WERI-Rb-1 (cell line): ENCODE measurements at regions not wholly inside any gene's neighbourhood (a gene's known extent, or its start where the extent isn't known, plus 50 kb on each side); places are given as distances from the start of the nearest gene placed in this dataset.

Experiments
- DNase-seq: peaks from one replicate; pipeline ENCODE4 v3.0.0-alpha.2; 2020
- H3K27ac ChIP-seq: fragments of 250-450 bp; sonication (Bioruptor Pico); 2 replicates; pipeline ENCODE4 v1.5.1; 2020; ENCODE audit warnings: mild to moderate bottlenecking, moderate library complexity
- H3K27me3 ChIP-seq: fragments of 250-450 bp; sonication (Bioruptor Pico); 2 replicates; pipeline ENCODE4 v1.5.1; 2021; ENCODE audit warnings: mild to moderate bottlenecking, low read depth, moderate library complexity; ENCODE audit not compliant: insufficient read depth, severe bottlenecking
- H3K36me3 ChIP-seq: fragments of 250-450 bp; sonication (Bioruptor Pico); 2 replicates; pipeline ENCODE4 v1.5.1; 2020; ENCODE audit warnings: mild to moderate bottlenecking, moderate library complexity
- H3K4me3 ChIP-seq: 2 replicates; pipeline ENCODE4 v1.5.1; 2011; ENCODE audit warnings: low read depth, mild to moderate bottlenecking, control low read depth, low read length
- H3K9me3 ChIP-seq: fragments of 250-450 bp; sonication (Bioruptor Pico); 2 replicates; pipeline ENCODE4 v1.5.1; 2021; ENCODE audit warnings: mild to moderate bottlenecking, moderate library complexity; ENCODE audit not compliant: severe bottlenecking
- TF ChIP-seq, protein P1 (sequence below): IDR thresholded peaks from 2 replicates; pipeline ENCODE4 v1.5.1; 2011; ENCODE audit warnings: low read depth, mild to moderate bottlenecking, control low read depth, inconsistent platforms, low read length

DNA sequence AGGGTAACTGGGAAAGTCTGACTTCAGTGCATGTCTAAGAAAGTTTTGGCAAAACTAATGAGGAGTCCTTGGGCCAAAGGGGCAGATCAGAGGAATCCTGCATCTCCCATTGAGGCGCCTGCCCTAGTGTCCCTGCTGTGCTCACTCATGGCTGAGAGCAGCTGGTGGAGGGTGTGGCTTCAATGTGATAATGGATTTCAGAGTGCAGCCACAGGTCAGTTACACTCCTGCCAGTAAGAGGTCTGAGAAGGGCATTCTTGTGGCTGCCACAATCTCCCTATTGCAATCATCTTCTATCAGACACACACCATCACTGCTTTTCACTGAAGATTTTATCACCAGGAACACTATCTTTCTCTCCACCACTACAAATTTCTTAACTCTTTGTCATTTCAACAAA lies 457.1 kb downstream of the MID1IP1 start:
- Histone ChIP-seq H3K27ac (peak overlapping the region; percentile 67), H3K27me3 (no peaks in the 10 kb centered on the region), H3K9me3 (no peaks in the 10 kb centered on the region), H3K4me3 (no peak overlapping the region), H3K36me3 (no peaks in the 10 kb centered on the region)
- TF ChIP-seq, protein P1, sequence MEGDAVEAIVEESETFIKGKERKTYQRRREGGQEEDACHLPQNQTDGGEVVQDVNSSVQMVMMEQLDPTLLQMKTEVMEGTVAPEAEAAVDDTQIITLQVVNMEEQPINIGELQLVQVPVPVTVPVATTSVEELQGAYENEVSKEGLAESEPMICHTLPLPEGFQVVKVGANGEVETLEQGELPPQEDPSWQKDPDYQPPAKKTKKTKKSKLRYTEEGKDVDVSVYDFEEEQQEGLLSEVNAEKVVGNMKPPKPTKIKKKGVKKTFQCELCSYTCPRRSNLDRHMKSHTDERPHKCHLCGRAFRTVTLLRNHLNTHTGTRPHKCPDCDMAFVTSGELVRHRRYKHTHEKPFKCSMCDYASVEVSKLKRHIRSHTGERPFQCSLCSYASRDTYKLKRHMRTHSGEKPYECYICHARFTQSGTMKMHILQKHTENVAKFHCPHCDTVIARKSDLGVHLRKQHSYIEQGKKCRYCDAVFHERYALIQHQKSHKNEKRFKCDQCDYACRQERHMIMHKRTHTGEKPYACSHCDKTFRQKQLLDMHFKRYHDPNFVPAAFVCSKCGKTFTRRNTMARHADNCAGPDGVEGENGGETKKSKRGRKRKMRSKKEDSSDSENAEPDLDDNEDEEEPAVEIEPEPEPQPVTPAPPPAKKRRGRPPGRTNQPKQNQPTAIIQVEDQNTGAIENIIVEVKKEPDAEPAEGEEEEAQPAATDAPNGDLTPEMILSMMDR, result no peak
- peak; percentile 81 for DNase-seq

DNA sequence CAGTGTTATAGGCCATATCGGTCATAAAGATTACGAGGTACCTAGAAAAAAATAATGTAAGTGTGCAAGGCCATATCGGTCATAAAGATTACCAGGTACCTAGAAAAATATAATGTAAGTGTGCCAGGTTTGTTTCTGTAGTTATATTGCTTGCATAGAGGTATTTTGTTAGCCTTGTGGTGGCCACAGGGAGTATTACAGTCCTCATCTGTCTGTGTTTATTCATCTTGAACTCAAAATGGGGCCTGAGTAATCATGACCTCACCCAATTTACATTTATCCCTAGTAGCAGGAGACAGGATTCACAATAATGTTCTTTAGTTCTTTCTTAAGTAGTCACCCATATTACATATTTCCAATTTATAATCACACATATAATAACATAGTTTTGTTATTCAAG lies 459.7 kb downstream of the MID1IP1 start:
- TF ChIP-seq, protein P1, result no peak
- no peak overlapping the region for H3K4me3 ChIP-seq
- H3K36me3 ChIP-seq, result no peaks in the 10 kb centered on the region
- no peaks in the 10 kb centered on the region for H3K27me3 ChIP-seq
- H3K9me3 ChIP-seq, result peaks cover 4% of the 10 kb centered on the region
- H3K27ac ChIP-seq, result no peak overlapping the region
- no peak for DNase-seq

DNA sequence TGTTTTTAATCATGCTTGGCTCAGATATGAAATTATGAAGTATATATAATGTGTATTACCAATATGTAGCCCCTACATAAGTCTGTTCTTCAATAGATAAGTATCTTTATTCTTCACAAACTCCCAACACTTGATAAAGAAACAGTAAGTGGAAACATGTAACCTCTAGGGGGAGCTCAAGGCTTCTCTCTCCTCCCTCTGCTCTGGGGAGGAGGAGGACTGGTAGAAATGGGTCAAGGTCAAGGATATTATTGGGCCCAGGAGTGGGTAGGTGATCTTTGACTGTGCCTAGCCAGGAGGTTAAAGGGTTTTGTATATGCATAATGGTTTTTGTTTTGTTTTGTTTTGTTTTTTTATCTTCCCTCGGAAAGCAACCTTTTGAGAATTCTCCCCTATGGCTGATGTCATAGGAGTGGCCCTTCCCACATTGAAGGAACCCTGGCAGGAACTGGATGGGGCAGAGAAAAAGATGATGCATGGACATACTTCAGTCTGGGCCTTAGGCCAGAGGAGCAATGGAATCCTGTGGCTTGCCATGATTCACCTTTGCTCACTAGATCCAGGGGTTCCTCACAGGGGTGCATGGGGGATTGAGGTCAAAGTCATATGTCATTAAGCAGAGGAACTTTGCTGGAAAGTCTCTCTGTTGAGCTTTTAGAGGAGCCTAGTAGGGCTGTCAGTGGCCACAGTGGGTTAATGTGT lies 460.3 kb downstream of the MID1IP1 start:
- no peaks in the 10 kb centered on the region for H3K36me3 ChIP-seq
- H3K27me3 ChIP-seq, result no peaks in the 10 kb centered on the region
- H3K9me3 ChIP-seq, result peaks cover 4% of the 10 kb centered on the region
- H3K4me3 ChIP-seq, result no peak overlapping the region
- no peak overlapping the region for H3K27ac ChIP-seq
- TF ChIP-seq, protein P1, result peak; percentile 67
- peak; percentile 47 for DNase-seq

DNA sequence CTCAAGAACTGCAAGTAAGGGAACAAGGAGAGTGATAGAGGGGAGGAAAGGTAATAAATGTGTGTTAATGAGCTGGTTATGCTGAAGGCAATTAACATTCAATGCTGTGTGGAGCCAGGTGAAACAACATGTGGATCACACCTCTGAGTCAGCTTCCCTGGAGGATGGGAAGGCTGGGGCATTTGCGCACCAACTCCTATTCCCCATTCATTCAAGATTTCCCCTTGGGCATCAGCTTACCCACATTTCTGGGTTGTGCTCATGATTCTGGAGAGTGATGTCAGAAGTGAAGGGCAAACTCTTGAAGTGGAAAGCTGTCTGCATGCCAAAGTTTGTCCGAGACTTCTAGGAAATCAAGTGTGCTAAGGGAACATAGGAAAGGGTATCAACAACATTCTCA lies 461.4 kb downstream of the MID1IP1 start:
- Histone ChIP-seq H3K36me3 (no peaks in the 10 kb centered on the region), H3K4me3 (no peak overlapping the region), H3K27ac (no peak overlapping the region), H3K27me3 (no peaks in the 10 kb centered on the region), H3K9me3 (peaks cover 4% of the 10 kb centered on the region)
- DNase-seq, result no peak
- TF ChIP-seq, protein P1, result no peak

DNA sequence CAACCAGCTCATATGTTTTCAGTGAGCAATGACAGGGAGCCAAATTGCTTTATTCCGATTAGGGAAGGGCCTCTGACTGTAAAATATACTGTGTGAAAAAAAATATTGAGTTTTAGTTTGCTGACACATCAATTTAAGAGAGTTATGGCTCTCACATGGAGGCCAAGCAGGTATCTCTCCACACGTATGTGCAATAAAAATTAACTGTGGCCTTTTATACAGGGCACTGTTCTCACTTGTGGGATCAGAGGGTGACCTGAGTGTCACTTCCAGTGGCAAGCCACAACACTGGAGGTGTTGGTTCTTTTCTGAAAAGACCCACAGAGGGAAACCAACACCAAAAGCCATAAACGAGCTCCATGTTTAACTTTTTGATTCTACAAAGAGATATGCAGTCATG lies 462.8 kb downstream of the MID1IP1 start:
- no peaks in the 10 kb centered on the region for H3K36me3 ChIP-seq
- no peak for DNase-seq
- H3K27ac ChIP-seq, result no peak overlapping the region
- no peak overlapping the region for H3K4me3 ChIP-seq
- H3K9me3 ChIP-seq, result peaks cover 4% of the 10 kb centered on the region
- TF ChIP-seq, protein P1, result no peak
- H3K27me3 ChIP-seq, result no peaks in the 10 kb centered on the region

DNA sequence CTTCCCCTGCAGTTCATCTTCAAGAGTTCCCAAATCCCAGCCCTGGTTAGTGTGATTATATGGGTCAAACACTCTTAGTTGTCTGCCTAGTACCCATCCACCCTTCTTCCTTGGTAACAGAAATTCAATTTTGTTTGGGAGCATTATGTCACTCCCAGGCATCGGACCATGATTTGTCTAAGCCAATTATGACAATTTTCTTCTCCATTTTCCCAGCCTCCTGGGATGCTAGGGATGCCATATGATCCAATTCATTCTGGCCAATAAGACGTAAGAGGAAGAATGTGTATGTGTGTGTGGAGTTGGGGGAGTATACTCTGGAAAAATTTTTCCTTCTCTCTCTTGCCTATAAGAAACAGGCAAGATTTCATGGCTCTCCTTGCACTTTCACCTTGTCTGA lies 465.9 kb downstream of the MID1IP1 start:
- DNase-seq, result no peak

More for the DNA sequence above, 465.9 kb downstream of the MID1IP1 start:
- TF ChIP-seq, protein P1, result no peak
- H3K36me3 ChIP-seq, result no peaks in the 10 kb centered on the region
- H3K9me3 ChIP-seq, result peaks cover 4% of the 10 kb centered on the region
- no peaks in the 10 kb centered on the region for H3K27me3 ChIP-seq
- H3K27ac ChIP-seq, result no peak overlapping the region
- H3K4me3 ChIP-seq, result no peak overlapping the region
